ENCODE measurements at regions not wholly inside any gene's neighbourhood (a gene's known extent, or its start where the extent isn't known, plus 50 kb on each side); places are given as distances from the start of the nearest gene placed in this dataset.

DNA sequence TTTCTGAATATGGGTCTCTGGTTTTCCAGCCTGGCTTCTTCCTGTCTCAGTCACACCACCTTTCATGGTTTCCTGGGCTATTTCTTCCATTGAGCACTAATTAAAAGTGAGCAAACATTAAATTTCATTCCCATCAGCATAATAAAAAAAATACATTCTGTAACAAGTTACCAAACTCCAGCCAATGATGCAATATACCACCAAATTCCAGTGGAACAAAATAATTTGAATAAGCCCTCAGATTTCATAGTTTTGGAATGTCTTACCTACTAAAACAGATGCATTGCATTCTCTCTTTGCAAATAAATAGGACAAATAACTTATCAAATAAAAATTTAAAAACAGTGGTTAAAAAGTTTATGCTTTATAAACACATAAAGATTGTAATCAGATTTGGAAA lies 97.8 kb upstream of the PRDM1 start:
- H3K4me3 ChIP-seq (ENCODE audit: low read length) = no peak overlapping the region
- no peak overlapping the region for H3K4me2 ChIP-seq (ENCODE audit: low read length)
- H3K4me1 ChIP-seq (ENCODE audit: low read length) = peaks cover 11% of the 10 kb centered on the region
- no peak for TF ChIP-seq EZH2phosphoT487 (IDR thresholded peaks at IDR 0.05; ENCODE audit: low read depth)
- no peak for TF ChIP-seq CTCF (IDR thresholded peaks at IDR 0.05; ENCODE audit: low read depth, low read length)
- H4K20me1 ChIP-seq (ENCODE audit: insufficient read depth, low read length) = no peaks in the 10 kb centered on the region
- no peak overlapping the region for H3K9ac ChIP-seq (ENCODE audit: low read length)
- H3K9me3 ChIP-seq (ENCODE audit: insufficient read depth, low read length) = no peaks in the 10 kb centered on the region
- no peaks in the 10 kb centered on the region for H3K79me2 ChIP-seq (ENCODE audit: low read length)
- H3K27ac ChIP-seq (ENCODE audit: low read length) = no peak overlapping the region
- no peaks in the 10 kb centered on the region for H3K27me3 ChIP-seq (ENCODE audit: low read depth, low read length)
- H2AFZ ChIP-seq (ENCODE audit: low read depth, low read length) = no peak overlapping the region
- no peaks in the 10 kb centered on the region for H3K36me3 ChIP-seq (replicated peaks; ENCODE audit: low read depth, low read length)

DNA sequence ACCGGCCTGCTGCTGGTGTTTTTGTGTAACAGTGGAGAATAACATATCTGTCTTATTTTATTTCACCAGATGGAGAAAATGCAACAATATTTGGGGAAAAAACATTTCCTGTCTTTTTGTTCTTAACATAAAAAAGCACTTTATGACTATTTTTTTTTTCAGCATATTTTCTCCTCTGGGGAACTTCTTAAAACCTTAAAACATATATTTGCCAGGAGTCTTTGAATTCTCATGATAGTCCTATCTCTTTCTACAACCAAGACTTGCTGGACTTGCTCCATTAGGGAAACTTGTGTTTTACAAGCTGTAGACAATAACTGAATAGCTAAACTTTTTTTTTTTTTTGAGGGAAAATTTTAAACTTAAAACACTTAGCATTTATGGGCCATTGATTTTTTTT lies 98.6 kb upstream of the PRDM1 start:
- no peak overlapping the region for H3K27ac ChIP-seq (ENCODE audit: low read length)
- H3K27me3 ChIP-seq (ENCODE audit: low read depth, low read length) = no peaks in the 10 kb centered on the region
- peaks cover 6% of the 10 kb centered on the region for H3K4me1 ChIP-seq (ENCODE audit: low read length)
- no peak overlapping the region for H3K4me3 ChIP-seq (ENCODE audit: low read length)
- no peaks in the 10 kb centered on the region for H3K79me2 ChIP-seq (ENCODE audit: low read length)
- H2AFZ ChIP-seq (ENCODE audit: low read depth, low read length) = no peak overlapping the region
- no peaks in the 10 kb centered on the region for H3K9me3 ChIP-seq (ENCODE audit: insufficient read depth, low read length)
- no peaks in the 10 kb centered on the region for H3K36me3 ChIP-seq (replicated peaks; ENCODE audit: low read depth, low read length)
- no peak overlapping the region for H3K4me2 ChIP-seq (ENCODE audit: low read length)
- no peak overlapping the region for H3K9ac ChIP-seq (ENCODE audit: low read length)
- TF ChIP-seq EZH2phosphoT487 (IDR thresholded peaks at IDR 0.05; ENCODE audit: low read depth) = no peak
- no peak for TF ChIP-seq CTCF (IDR thresholded peaks at IDR 0.05; ENCODE audit: low read depth, low read length)
- H4K20me1 ChIP-seq (ENCODE audit: insufficient read depth, low read length) = no peaks in the 10 kb centered on the region

DNA sequence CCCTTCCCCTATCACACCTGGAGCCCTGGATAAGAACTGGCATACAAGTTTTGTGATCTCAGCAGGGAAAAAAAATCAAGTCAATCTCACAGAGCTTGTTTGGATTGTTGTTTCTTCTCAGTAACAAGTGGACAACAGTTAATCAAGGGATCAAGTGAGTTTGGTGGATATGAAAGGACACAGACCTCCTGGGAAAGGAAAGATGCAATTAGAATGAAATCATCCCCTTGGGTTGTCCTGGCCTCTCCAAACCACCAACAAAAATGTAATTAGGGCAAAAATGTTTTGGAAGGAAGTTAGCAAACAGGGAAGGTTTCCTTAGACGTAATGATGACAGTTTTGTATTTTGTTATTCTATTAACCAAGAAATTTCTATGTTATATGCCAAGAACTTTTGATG lies 99.1 kb upstream of the PRDM1 start:
- no peak overlapping the region for H3K9ac ChIP-seq (ENCODE audit: low read length)
- H2AFZ ChIP-seq (ENCODE audit: low read depth, low read length) = no peak overlapping the region
- H3K27me3 ChIP-seq (ENCODE audit: low read depth, low read length) = no peaks in the 10 kb centered on the region
- H4K20me1 ChIP-seq (ENCODE audit: insufficient read depth, low read length) = no peaks in the 10 kb centered on the region
- no peaks in the 10 kb centered on the region for H3K79me2 ChIP-seq (ENCODE audit: low read length)
- no peak overlapping the region for H3K27ac ChIP-seq (ENCODE audit: low read length)
- H3K4me2 ChIP-seq (ENCODE audit: low read length) = no peak overlapping the region
- TF ChIP-seq CTCF (IDR thresholded peaks at IDR 0.05; ENCODE audit: low read depth, low read length) = no peak
- H3K36me3 ChIP-seq (replicated peaks; ENCODE audit: low read depth, low read length) = no peaks in the 10 kb centered on the region
- H3K4me3 ChIP-seq (ENCODE audit: low read length) = no peak overlapping the region
- peaks cover 6% of the 10 kb centered on the region; the same call in 1 of the 2 replicates for H3K4me1 ChIP-seq (ENCODE audit: low read length)
- no peaks in the 10 kb centered on the region for H3K9me3 ChIP-seq (ENCODE audit: insufficient read depth, low read length)

GRCh38 chr6:105985816-105986632 lies 100.1 kb upstream of the PRDM1 start:
- no peak overlapping the region for H3K9ac ChIP-seq (ENCODE audit: low read length)
- no peak overlapping the region for H3K4me3 ChIP-seq (ENCODE audit: low read length)
- no peak overlapping the region for H3K4me2 ChIP-seq (ENCODE audit: low read length)
- H2AFZ ChIP-seq (ENCODE audit: low read depth, low read length) = no peak overlapping the region
- H3K27me3 ChIP-seq (ENCODE audit: low read depth, low read length) = no peaks in the 10 kb centered on the region
- H3K79me2 ChIP-seq (ENCODE audit: low read length) = no peaks in the 10 kb centered on the region
- H3K36me3 ChIP-seq (replicated peaks; ENCODE audit: low read depth, low read length) = no peaks in the 10 kb centered on the region
- H3K27ac ChIP-seq (ENCODE audit: low read length) = no peak overlapping the region
- H3K9me3 ChIP-seq (ENCODE audit: insufficient read depth, low read length) = no peaks in the 10 kb centered on the region
- TF ChIP-seq CTCF (IDR thresholded peaks at IDR 0.05; ENCODE audit: low read depth, low read length) = no peak
- no peak for TF ChIP-seq EZH2phosphoT487 (IDR thresholded peaks at IDR 0.05; ENCODE audit: low read depth)
- H3K4me1 ChIP-seq (ENCODE audit: low read length) = no peaks in the 10 kb centered on the region; the same call in 1 of the 2 replicates
- H4K20me1 ChIP-seq (ENCODE audit: insufficient read depth, low read length) = no peaks in the 10 kb centered on the region
